ENCODE measurements at regions not wholly inside any gene's neighbourhood (a gene's known extent, or its start where the extent isn't known, plus 50 kb on each side); places are given as distances from the start of the nearest gene placed in this dataset.

DNA sequence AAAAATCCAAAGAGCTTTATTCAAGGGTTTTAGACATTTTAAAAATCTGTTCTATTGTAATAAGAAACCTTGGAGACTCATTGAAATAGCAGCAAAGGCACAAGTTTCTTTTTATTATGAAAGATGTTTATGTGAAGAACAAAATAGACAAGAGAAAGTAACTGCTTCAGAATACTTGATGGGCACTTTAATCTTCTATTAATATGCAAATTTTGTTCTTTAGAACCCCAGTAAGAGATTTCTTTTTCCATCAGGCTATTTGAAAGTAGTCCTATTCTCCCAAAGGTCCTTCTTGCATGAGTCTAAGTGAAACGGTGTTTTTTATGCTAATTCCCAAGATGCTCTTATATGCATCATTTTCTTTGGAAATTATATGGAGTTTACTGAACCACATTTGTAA lies 602.0 kb downstream of the EFNA5 start:
- WGBS (ENCODE audit: insufficient coverage), result no CpG with 5 or more reads among the region's 1 CpG
- no peak overlapping the region for H3K4me3 Mint-ChIP-seq
- no peak for ATAC-seq

DNA sequence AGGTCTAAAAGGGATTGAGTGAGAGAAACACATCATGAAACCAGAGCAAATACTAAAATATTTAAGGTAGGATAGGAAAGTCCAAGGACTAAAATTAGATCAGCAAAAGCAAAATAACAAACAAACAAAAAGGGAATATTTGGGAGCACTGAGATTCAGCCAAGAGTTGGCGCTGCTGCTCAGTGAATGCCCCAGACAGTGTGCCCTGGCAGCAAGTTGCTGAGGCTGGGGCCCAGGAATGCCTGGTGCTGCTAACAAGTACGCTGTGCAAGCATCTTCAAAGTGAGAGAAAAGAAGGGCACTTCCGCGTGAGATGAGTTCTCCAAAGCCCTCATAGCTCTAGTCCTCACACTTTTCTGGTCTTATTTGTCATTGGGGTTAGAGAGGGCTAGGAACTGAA lies 603.3 kb downstream of the EFNA5 start:
- Histone ChIP-seq H3K4me3 (ENCODE audit: low read length) (no peak overlapping the region), H3K27ac (ENCODE audit: low read length) (no peak overlapping the region), H3K4me1 (ENCODE audit: control insufficient read depth, insufficient read depth, low read length) (no peaks in the 10 kb centered on the region), H3K36me3 (ENCODE audit: control insufficient read depth, insufficient read depth, low read length) (no peaks in the 10 kb centered on the region), H3K9me3 (ENCODE audit: control insufficient read depth, insufficient read depth, low read length) (no peaks in the 10 kb centered on the region), H3K27me3 (ENCODE audit: control insufficient read depth, insufficient read depth, low read length) (no peaks in the 10 kb centered on the region)
- TF ChIP-seq, protein P1, sequence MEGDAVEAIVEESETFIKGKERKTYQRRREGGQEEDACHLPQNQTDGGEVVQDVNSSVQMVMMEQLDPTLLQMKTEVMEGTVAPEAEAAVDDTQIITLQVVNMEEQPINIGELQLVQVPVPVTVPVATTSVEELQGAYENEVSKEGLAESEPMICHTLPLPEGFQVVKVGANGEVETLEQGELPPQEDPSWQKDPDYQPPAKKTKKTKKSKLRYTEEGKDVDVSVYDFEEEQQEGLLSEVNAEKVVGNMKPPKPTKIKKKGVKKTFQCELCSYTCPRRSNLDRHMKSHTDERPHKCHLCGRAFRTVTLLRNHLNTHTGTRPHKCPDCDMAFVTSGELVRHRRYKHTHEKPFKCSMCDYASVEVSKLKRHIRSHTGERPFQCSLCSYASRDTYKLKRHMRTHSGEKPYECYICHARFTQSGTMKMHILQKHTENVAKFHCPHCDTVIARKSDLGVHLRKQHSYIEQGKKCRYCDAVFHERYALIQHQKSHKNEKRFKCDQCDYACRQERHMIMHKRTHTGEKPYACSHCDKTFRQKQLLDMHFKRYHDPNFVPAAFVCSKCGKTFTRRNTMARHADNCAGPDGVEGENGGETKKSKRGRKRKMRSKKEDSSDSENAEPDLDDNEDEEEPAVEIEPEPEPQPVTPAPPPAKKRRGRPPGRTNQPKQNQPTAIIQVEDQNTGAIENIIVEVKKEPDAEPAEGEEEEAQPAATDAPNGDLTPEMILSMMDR (IDR thresholded peaks at IDR 0.05), result no peak
- no peaks in the 10 kb centered on the region for H3K36me3 Mint-ChIP-seq
- ATAC-seq (no peak), DNase-seq (no peak)
- intact Hi-C loops (cut with micrococcal nuclease), result no loop called here
- H3K9me3 Mint-ChIP-seq, result peaks cover 0 to 2% of the 10 kb centered on the region in 2 donors
- H3K4me3 Mint-ChIP-seq, result no peak overlapping the region
- peaks cover 4 to 26% of the 10 kb centered on the region in 2 donors for H3K27me3 Mint-ChIP-seq (ENCODE audit: low read depth in 2 of 2)
- WGBS (ENCODE audit: insufficient coverage), result 88% methylated on average over 4 of the region's 4 CpGs
- H3K27ac Mint-ChIP-seq, result no peak overlapping the region
- no peaks in the 10 kb centered on the region for H3K4me1 Mint-ChIP-seq

More for the DNA sequence above, 602.0 kb downstream of the EFNA5 start:
- no peaks in the 10 kb centered on the region for H3K4me1 ChIP-seq (ENCODE audit: control insufficient read depth, insufficient read depth, low read length)
- intact Hi-C loops (cut with micrococcal nuclease), result no loop called here
- TF ChIP-seq, protein P1 (IDR thresholded peaks at IDR 0.05), result no peak
- no peak overlapping the region for H3K4me3 ChIP-seq (ENCODE audit: low read length)
- no peak overlapping the region for H3K27ac ChIP-seq (ENCODE audit: low read length)
- H3K27me3 ChIP-seq (ENCODE audit: control insufficient read depth, insufficient read depth, low read length), result no peaks in the 10 kb centered on the region
- no peaks in the 10 kb centered on the region for H3K9me3 ChIP-seq (ENCODE audit: control insufficient read depth, insufficient read depth, low read length)
- DNase-seq, result no peak
- H3K27me3 Mint-ChIP-seq (ENCODE audit: low read depth in 2 of 2), result peaks cover 4 to 26% of the 10 kb centered on the region in 2 donors
- H3K36me3 ChIP-seq (ENCODE audit: control insufficient read depth, insufficient read depth, low read length), result no peaks in the 10 kb centered on the region
- no peaks in the 10 kb centered on the region for H3K36me3 Mint-ChIP-seq
- H3K9me3 Mint-ChIP-seq, result peaks cover 0 to 2% of the 10 kb centered on the region in 2 donors
- H3K4me1 Mint-ChIP-seq, result no peaks in the 10 kb centered on the region
- H3K27ac Mint-ChIP-seq, result no peak overlapping the region

DNA sequence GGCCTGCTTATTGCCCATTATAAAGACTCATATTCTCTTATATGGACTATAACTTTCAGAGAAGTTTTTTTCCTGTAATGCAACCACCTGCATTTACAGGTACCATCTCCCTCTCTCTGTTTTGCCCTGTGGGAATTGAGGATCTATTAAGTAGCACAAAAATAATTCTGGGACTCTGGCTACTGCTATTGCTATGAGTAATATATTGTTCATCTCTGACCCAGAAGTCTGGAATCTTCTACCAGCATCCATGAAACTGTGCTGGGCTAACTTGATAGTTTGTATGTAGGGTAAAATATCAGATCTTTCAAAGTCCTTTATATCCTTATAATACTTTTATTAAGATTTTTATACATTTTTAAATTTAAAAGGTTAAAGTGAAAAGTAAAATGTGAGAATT lies 607.2 kb downstream of the EFNA5 start:
- Mint-ChIP-seq H3K27me3 (ENCODE audit: low read depth in 2 of 2) (peaks cover 0 to 19% of the 10 kb centered on the region in 2 donors), H3K27ac (no peak overlapping the region), H3K4me3 (no peak overlapping the region), H3K9me3 (no peaks in the 10 kb centered on the region), H3K4me1 (no peaks in the 10 kb centered on the region), H3K36me3 (no peaks in the 10 kb centered on the region)
- ATAC-seq (no peak), DNase-seq (no peak)
- intact Hi-C loops (cut with micrococcal nuclease), result no loop called here
- TF ChIP-seq, protein P1 (IDR thresholded peaks at IDR 0.05), result no peak
- no peaks in the 10 kb centered on the region for H3K36me3 ChIP-seq (ENCODE audit: control insufficient read depth, insufficient read depth, low read length)
- H3K4me1 ChIP-seq (ENCODE audit: control insufficient read depth, insufficient read depth, low read length), result no peaks in the 10 kb centered on the region
- no peaks in the 10 kb centered on the region for H3K9me3 ChIP-seq (ENCODE audit: control insufficient read depth, insufficient read depth, low read length)
- H3K27me3 ChIP-seq (ENCODE audit: control insufficient read depth, insufficient read depth, low read length), result no peaks in the 10 kb centered on the region
- H3K4me3 ChIP-seq (ENCODE audit: low read length), result no peak overlapping the region
- no peak overlapping the region for H3K27ac ChIP-seq (ENCODE audit: low read length)

DNA sequence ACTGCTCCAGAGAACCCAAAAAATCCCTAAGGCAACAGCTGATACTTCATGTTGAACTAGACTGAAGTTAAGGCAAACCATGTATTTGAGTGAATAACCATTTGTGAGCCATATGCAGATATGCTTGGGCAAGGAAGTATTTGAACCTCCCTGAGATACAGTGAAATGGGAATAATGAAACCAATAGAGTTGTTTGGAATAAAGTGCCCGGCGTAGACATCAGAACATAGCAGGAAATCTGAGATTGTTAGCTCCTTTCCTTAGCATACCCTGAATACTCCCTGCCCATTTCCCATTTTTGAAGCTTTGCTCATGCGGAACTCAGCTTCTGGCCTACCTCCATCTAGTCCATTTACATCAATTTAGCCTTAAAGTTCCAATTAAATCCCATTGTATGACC lies 611.9 kb downstream of the EFNA5 start:
- H3K4me1 Mint-ChIP-seq, result no peaks in the 10 kb centered on the region
- intact Hi-C loops (cut with micrococcal nuclease), result no loop called here
- no peak for ATAC-seq
- no peak for DNase-seq
- no peak overlapping the region for H3K27ac ChIP-seq (ENCODE audit: low read length)
- H3K27ac Mint-ChIP-seq, result no peak overlapping the region
- no peaks in the 10 kb centered on the region for H3K36me3 ChIP-seq (ENCODE audit: control insufficient read depth, insufficient read depth, low read length)
- no peaks in the 10 kb centered on the region for H3K9me3 Mint-ChIP-seq
- H3K4me3 ChIP-seq (ENCODE audit: low read length), result no peak overlapping the region
- no peaks in the 10 kb centered on the region for H3K9me3 ChIP-seq (ENCODE audit: control insufficient read depth, insufficient read depth, low read length)
- no peaks in the 10 kb centered on the region for H3K36me3 Mint-ChIP-seq
- 60% methylated on average over 3 of the region's 3 CpGs for WGBS (ENCODE audit: insufficient coverage)
- TF ChIP-seq, protein P1 (IDR thresholded peaks at IDR 0.05), result no peak
- no peak overlapping the region for H3K4me3 Mint-ChIP-seq
- H3K27me3 ChIP-seq (ENCODE audit: control insufficient read depth, insufficient read depth, low read length), result no peaks in the 10 kb centered on the region
- H3K4me1 ChIP-seq (ENCODE audit: control insufficient read depth, insufficient read depth, low read length), result no peaks in the 10 kb centered on the region
- peaks cover 0 to 7% of the 10 kb centered on the region in 2 donors for H3K27me3 Mint-ChIP-seq (ENCODE audit: low read depth in 2 of 2)

Data from natural killer cell (primary cell).